ENCODE measurements at regions not wholly inside any gene's neighbourhood (a gene's known extent, or its start where the extent isn't known, plus 50 kb on each side); places are given as distances from the start of the nearest gene placed in this dataset.
"Not testable (repeated sequence)": the region's sequence is repeated elsewhere in the genome, so short reads cannot be mapped to it uniquely, and the experiment has no call there.

- Histone ChIP-seq H3K4me3 (no peak overlapping the region), H3K9me3 (replicated peaks in 1 of 3) (no peaks in the 10 kb centered on the region), H3K4me1 (replicated peaks in 1 of 2) (no peaks in the 10 kb centered on the region), H3K27ac (no peak overlapping the region), H3K27me3 (no peaks in the 10 kb centered on the region), H3K36me3 (replicated peaks in 1 of 2) (no peaks in the 10 kb centered on the region)
- intact Hi-C loops (cut with DNase I): no loop called here
- WGBS, 4 donors: 51 to 90% (median 64%) methylated on average over 1 to 4 of the region's 4 CpGs
- TF ChIP-seq, protein P1, sequence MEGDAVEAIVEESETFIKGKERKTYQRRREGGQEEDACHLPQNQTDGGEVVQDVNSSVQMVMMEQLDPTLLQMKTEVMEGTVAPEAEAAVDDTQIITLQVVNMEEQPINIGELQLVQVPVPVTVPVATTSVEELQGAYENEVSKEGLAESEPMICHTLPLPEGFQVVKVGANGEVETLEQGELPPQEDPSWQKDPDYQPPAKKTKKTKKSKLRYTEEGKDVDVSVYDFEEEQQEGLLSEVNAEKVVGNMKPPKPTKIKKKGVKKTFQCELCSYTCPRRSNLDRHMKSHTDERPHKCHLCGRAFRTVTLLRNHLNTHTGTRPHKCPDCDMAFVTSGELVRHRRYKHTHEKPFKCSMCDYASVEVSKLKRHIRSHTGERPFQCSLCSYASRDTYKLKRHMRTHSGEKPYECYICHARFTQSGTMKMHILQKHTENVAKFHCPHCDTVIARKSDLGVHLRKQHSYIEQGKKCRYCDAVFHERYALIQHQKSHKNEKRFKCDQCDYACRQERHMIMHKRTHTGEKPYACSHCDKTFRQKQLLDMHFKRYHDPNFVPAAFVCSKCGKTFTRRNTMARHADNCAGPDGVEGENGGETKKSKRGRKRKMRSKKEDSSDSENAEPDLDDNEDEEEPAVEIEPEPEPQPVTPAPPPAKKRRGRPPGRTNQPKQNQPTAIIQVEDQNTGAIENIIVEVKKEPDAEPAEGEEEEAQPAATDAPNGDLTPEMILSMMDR (IDR thresholded peaks at IDR 0.05): no peak
- no peak for TF ChIP-seq POLR2A (IDR thresholded peaks at IDR 0.05)
- no peak for DNase-seq
These were observed 138.3 kb downstream of the TMEM121 start for GRCh38 chr14:105664691-105665090.

DNA sequence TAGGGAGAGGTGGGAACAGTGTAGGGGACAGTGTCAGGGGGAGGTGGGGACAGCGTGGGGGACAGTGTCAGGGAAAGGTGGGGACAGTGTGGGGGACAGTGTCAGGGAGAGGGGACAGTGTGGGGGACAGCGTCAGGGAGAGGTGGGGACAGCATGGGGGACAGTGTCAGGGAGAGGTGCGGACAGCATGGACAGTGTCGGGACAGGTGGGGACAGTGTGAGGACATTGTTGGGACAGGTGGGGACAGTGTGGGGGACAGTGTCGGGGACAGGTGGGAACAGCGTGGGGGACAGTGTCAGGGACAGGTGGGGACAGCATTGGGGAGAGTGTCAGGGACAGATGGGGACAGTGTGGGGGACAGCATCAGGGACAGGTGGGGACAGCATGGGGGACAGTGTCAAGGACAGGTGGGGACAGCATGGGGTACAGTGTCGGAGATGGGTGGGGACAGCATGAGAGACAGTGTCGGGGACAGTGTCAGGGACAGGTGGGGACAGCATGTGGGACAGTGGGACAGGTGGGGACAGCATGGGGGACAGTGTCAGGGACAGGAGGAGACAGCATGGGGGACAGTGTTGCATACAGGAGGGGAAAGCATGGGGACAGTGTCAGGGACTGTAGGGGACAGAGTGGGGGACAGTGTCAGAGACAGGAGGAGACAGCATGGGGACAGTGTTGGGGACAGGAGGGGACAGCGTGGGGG lies 139.0 kb downstream of the TMEM121 start:
- no peak overlapping the region for H3K4me3 ChIP-seq
- no peaks in the 10 kb centered on the region for H3K4me1 ChIP-seq (replicated peaks in 1 of 2)
- no peaks in the 10 kb centered on the region for H3K36me3 ChIP-seq (replicated peaks in 1 of 2)
- no peaks in the 10 kb centered on the region for H3K9me3 ChIP-seq (replicated peaks in 1 of 3)
- intact Hi-C loops (cut with DNase I): no loop called here
- WGBS, 4 donors: 48 to 73% (median 63%) methylated on average over 8 to 9 of the region's 9 CpGs
- no peaks in the 10 kb centered on the region for H3K27me3 ChIP-seq
- no peak overlapping the region for H3K27ac ChIP-seq
- TF ChIP-seq, protein P1 (IDR thresholded peaks at IDR 0.05): no peak
- no peak for TF ChIP-seq POLR2A (IDR thresholded peaks at IDR 0.05)
- DNase-seq: no peak

DNA sequence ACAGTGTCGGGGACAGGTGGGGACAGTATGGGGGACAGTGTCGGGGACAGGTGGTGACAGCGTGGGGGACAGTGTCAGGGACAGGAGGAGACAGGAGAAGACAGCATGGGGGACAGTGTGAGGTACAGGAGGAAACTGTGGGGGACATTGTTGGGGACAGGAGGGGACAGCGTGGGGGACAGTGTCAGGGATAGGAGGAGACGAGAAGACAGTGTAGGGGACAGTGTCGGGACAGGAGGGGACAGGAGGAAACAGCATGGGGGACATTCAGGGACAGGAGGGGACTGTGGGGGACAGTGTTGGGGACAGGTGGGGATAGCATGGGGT lies 139.5 kb downstream of the TMEM121 start:
- 72 to 82% (median 75%) methylated on average over 6 of the region's 6 CpGs for WGBS, 4 donors
- no peaks in the 10 kb centered on the region for H3K27me3 ChIP-seq
- intact Hi-C loops (cut with DNase I): no loop called here
- no peak overlapping the region for H3K27ac ChIP-seq
- H3K36me3 ChIP-seq (replicated peaks in 1 of 2): no peaks in the 10 kb centered on the region
- no peaks in the 10 kb centered on the region for H3K4me1 ChIP-seq (replicated peaks in 1 of 2)
- no peak for TF ChIP-seq POLR2A (IDR thresholded peaks at IDR 0.05)
- TF ChIP-seq, protein P1 (IDR thresholded peaks at IDR 0.05): no peak
- H3K4me3 ChIP-seq: no peak overlapping the region
- no peaks in the 10 kb centered on the region for H3K9me3 ChIP-seq (replicated peaks in 1 of 3)
- DNase-seq: no peak

- WGBS, 4 donors: 63 to 75% (median 69%) methylated on average over 6 of the region's 6 CpGs
- H3K27me3 ChIP-seq: no peaks in the 10 kb centered on the region
- TF ChIP-seq POLR2A (IDR thresholded peaks at IDR 0.05): no peak
- TF ChIP-seq, protein P1 (IDR thresholded peaks at IDR 0.05): no peak
- H3K9me3 ChIP-seq (replicated peaks in 1 of 3): no peaks in the 10 kb centered on the region
- intact Hi-C loops (cut with DNase I): no loop called here
- H3K36me3 ChIP-seq (replicated peaks in 1 of 2): no peaks in the 10 kb centered on the region
- no peak overlapping the region for H3K4me3 ChIP-seq
- no peak overlapping the region for H3K27ac ChIP-seq
- no peaks in the 10 kb centered on the region for H3K4me1 ChIP-seq (replicated peaks in 1 of 2)
- DNase-seq: no peak
These were observed 140.0 kb downstream of the TMEM121 start for GRCh38 chr14:105666420-105666819.

DNA sequence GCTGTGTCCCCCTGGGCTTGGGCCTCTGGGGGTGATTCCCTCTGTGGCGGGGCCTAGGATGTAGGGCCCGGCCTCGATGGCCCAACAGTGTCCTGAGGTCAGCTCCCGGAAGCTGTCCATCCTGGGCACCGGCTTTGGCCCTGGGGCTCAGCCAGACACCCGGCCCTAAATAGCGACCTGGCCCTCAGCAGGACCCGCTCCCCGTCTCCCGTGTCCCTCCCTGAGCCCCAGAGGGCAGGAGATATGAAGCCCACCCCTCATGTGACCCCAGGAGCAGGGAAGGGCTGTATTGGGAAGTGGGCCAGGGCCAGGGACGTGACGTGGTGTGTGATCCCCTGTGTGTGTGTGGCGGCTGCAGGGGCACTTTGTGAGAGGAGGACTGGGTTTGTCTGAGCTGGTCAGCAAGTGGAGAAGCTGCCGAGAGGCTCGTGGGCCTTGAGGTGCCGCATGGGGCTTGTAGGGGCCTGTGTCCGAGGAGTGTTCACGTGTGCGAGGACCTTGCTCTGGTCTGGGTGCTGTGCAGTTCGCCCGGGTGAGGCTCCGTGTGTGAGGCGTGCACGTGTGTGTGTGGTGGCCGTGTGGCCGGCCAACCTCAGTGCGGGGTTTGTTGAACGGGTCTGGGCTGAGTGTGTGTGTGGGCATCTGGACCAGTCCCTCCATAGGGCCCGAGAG lies 140.7 kb downstream of the TMEM121 start:
- H3K27me3 ChIP-seq; H3K4me3 ChIP-seq; H3K4me1 ChIP-seq (replicated peaks in 1 of 2); H3K36me3 ChIP-seq (replicated peaks in 1 of 2); H3K27ac ChIP-seq; DNase-seq; H3K9me3 ChIP-seq (replicated peaks in 1 of 3); intact Hi-C loops (cut with DNase I): not testable (repeated sequence)
- WGBS, 4 donors: 79 to 90% (median 82%) methylated on average over 10 to 29 of the region's 29 CpGs

GRCh38 chr14:105667663-105668020 lies 141.3 kb downstream of the TMEM121 start:
- H3K4me1 ChIP-seq (replicated peaks in 1 of 2); H3K36me3 ChIP-seq (replicated peaks in 1 of 2); H3K27me3 ChIP-seq; H3K4me3 ChIP-seq; H3K9me3 ChIP-seq (replicated peaks in 1 of 3); intact Hi-C loops (cut with DNase I); DNase-seq; H3K27ac ChIP-seq: not testable (repeated sequence)
- WGBS, 4 donors: 47 to 85% methylated on average over 4 to 9 of the region's 13 CpGs; no CpG with 5 or more reads in 2 of the 4 donors

GRCh38 chr14:105668021-105668420 lies 141.6 kb downstream of the TMEM121 start:
- H3K9me3 ChIP-seq (replicated peaks in 1 of 3); H3K27ac ChIP-seq; H3K36me3 ChIP-seq (replicated peaks in 1 of 2); intact Hi-C loops (cut with DNase I); H3K4me1 ChIP-seq (replicated peaks in 1 of 2); DNase-seq; H3K4me3 ChIP-seq; H3K27me3 ChIP-seq: not testable (repeated sequence)
- WGBS, 4 donors: 86 to 95% (median 90%) methylated on average over 8 to 21 of the region's 22 CpGs
